SK-N-SH treated with all-trans-retinoic acid at 6 μM for 48 hours (cell line): ENCODE measurements at regions not wholly inside any gene's neighbourhood (a gene's known extent, or its start where the extent isn't known, plus 50 kb on each side); places are given as distances from the start of the nearest gene placed in this dataset.

Source experiments
- ATAC-seq: fragments of 200-7000 bp; cut with Tn5 transposase; 3 replicates; pipeline ENCODE4 v1.9.1; 2020; ENCODE audit warnings: mild to moderate bottlenecking, moderate library complexity
- BACH2 ChIP-seq: fragments of 250-450 bp; sonication (Bioruptor Pico); IDR thresholded peaks from 2 replicates; pipeline ENCODE4 v1.9.0; 2021; ENCODE audit warnings: mild to moderate bottlenecking, borderline replicate concordance
- CREB5 ChIP-seq: fragments of 250-450 bp; sonication (Bioruptor Pico); IDR thresholded peaks from 2 replicates; pipeline ENCODE4 v1.5.1; 2020; ENCODE audit warnings: low read depth, mild to moderate bottlenecking, moderate library complexity
- CSDC2 ChIP-seq: fragments of 250-450 bp; sonication (Bioruptor Pico); IDR thresholded peaks from 2 replicates; pipeline ENCODE4 v1.5.0; 2020; ENCODE audit warnings: mild to moderate bottlenecking, moderate library complexity
- ESRRG ChIP-seq: fragments of 250-450 bp; sonication (Bioruptor Pico); IDR thresholded peaks from 2 replicates; pipeline ENCODE4 v1.6.1; 2021; ENCODE audit warnings: mild to moderate bottlenecking
- GLIS3 ChIP-seq: fragments of 250-450 bp; sonication (Bioruptor Pico); IDR thresholded peaks from 2 replicates; pipeline ENCODE4 v1.5.0; 2020; ENCODE audit warnings: mild to moderate bottlenecking, moderate library complexity
- ISL1 ChIP-seq: fragments of 250-450 bp; sonication (Bioruptor Pico); IDR thresholded peaks from 2 replicates; pipeline ENCODE4 v2.1.2; 2022; ENCODE audit warnings: mild to moderate bottlenecking, moderate library complexity
- OSR1 ChIP-seq: fragments of 250-450 bp; sonication (Bioruptor Pico); IDR thresholded peaks from 2 replicates; pipeline ENCODE4 v1.8.0; 2022; ENCODE audit warnings: moderate library complexity, mild to moderate bottlenecking, inconsistent platforms
- PATZ1 ChIP-seq: fragments of 250-450 bp; sonication (Bioruptor Pico); IDR thresholded peaks from 2 replicates; pipeline ENCODE4 v1.8.0; 2020; ENCODE audit warnings: mild to moderate bottlenecking, moderate library complexity, borderline replicate concordance
- POU6F1 ChIP-seq: fragments of 250-450 bp; sonication (Bioruptor Pico); IDR thresholded peaks from 2 replicates; pipeline ENCODE4 v1.8.0; 2021; ENCODE audit warnings: low read depth, mild to moderate bottlenecking, moderate library complexity, borderline replicate concordance
- PPARA ChIP-seq: fragments of 250-450 bp; sonication (Bioruptor Pico); IDR thresholded peaks from 2 replicates; pipeline ENCODE4 v1.5.0; 2020; ENCODE audit warnings: mild to moderate bottlenecking, borderline replicate concordance
- RARB ChIP-seq: fragments of 250-450 bp; sonication (Bioruptor Pico); IDR thresholded peaks from 2 replicates; pipeline ENCODE4 v1.8.0; 2021; ENCODE audit warnings: mild to moderate bottlenecking, moderate library complexity
- SNAI2 ChIP-seq: fragments of 250-450 bp; sonication (Bioruptor Pico); IDR thresholded peaks from 2 replicates; pipeline ENCODE4 v1.5.0; 2020; ENCODE audit warnings: mild to moderate bottlenecking, moderate library complexity
- TOX ChIP-seq: fragments of 250-450 bp; sonication (Bioruptor Pico); IDR thresholded peaks from 2 replicates; pipeline ENCODE4 v1.8.0; 2021; ENCODE audit warnings: mild to moderate bottlenecking, moderate library complexity, borderline replicate concordance
- TSHZ2 ChIP-seq: fragments of 250-450 bp; sonication (Bioruptor Pico); IDR thresholded peaks from 2 replicates; pipeline ENCODE4 v1.5.0; 2020; ENCODE audit warnings: mild to moderate bottlenecking, moderate library complexity
- ZC3H10 ChIP-seq: fragments of 250-450 bp; sonication (Bioruptor Pico); IDR thresholded peaks from 2 replicates; pipeline ENCODE4 v1.5.1; 2021; ENCODE audit warnings: mild to moderate bottlenecking, moderate library complexity
- ZFP30 ChIP-seq: fragments of 450-650 bp; formaldehyde crosslinking; IDR thresholded peaks from 2 replicates; pipeline ENCODE4 v1.5.0; 2022; ENCODE audit warnings: mild to moderate bottlenecking, moderate library complexity
- ZNF70 ChIP-seq: fragments of 450-650 bp; formaldehyde crosslinking; IDR thresholded peaks from 2 replicates; pipeline ENCODE4 v1.5.0; 2020; ENCODE audit warnings: mild to moderate bottlenecking, moderate library complexity
- ZNF8 ChIP-seq: fragments of 450-650 bp; formaldehyde crosslinking; IDR thresholded peaks from 2 replicates; pipeline ENCODE4 v1.5.0; 2020; ENCODE audit warnings: mild to moderate bottlenecking, moderate library complexity
- TF ChIP-seq, protein P1 (sequence below): fragments of 250-450 bp; sonication (Bioruptor Pico); IDR thresholded peaks from 2 replicates; pipeline ENCODE4 v1.5.1; 2021; ENCODE audit warnings: mild to moderate bottlenecking, moderate library complexity

DNA sequence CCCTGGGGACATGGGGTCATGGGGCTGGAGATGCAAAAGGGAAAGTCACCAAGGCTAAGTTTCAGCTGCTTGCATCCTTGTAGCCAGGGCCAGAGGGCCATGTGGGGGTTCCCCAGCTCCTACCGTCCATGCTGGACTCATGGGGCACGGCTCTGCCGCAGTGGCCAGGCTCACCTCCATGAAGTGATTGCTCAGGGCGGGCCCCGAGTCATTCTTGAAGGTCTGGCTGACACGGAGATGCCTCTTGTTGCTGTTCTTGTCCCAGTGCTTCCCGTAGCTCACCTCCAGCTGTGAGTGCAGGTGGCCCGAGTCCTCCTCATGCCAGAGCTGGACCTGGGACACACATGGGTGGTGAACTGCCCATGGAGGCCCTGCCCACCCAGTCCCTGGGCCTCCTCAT, 114.5 kb downstream of the RMI2 start:
- ATAC-seq, result no peak
- no peak for TF ChIP-seq ZFP30 (CRISPR knock-in tag)
- TF ChIP-seq BACH2 (CRISPR knock-in tag), result no peak
- no peak for TF ChIP-seq ISL1 (CRISPR knock-in tag)
- TF ChIP-seq POU6F1 (CRISPR knock-in tag), result no peak

- TF ChIP-seq BACH2 (CRISPR knock-in tag) (no peak), ISL1 (CRISPR knock-in tag) (no peak), TOX (CRISPR knock-in tag) (no peak), POU6F1 (CRISPR knock-in tag) (no peak), ESRRG (CRISPR knock-in tag) (no peak), ZNF8 (no peak), ZC3H10 (CRISPR knock-in tag) (no peak), OSR1 (CRISPR knock-in tag) (no peak), TSHZ2 (no peak), RARB (CRISPR knock-in tag) (no peak), SNAI2 (CRISPR knock-in tag) (no peak), GLIS3 (CRISPR knock-in tag) (no peak), CSDC2 (CRISPR knock-in tag) (no peak)
- TF ChIP-seq, protein P1, sequence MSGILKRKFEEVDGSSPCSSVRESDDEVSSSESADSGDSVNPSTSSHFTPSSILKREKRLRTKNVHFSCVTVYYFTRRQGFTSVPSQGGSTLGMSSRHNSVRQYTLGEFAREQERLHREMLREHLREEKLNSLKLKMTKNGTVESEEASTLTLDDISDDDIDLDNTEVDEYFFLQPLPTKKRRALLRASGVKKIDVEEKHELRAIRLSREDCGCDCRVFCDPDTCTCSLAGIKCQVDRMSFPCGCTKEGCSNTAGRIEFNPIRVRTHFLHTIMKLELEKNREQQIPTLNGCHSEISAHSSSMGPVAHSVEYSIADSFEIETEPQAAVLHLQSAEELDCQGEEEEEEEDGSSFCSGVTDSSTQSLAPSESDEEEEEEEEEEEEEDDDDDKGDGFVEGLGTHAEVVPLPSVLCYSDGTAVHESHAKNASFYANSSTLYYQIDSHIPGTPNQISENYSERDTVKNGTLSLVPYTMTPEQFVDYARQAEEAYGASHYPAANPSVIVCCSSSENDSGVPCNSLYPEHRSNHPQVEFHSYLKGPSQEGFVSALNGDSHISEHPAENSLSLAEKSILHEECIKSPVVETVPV (CRISPR knock-in tag), result no peak
- no peak for ATAC-seq
These were observed 115.7 kb downstream of the RMI2 start for GRCh38 chr16:11460820-11461594.

GRCh38 chr16:11461595-11461990, 116.3 kb downstream of the RMI2 start:
- TF ChIP-seq GLIS3 (CRISPR knock-in tag), result no peak
- no peak for TF ChIP-seq TSHZ2
- TF ChIP-seq ZFP30 (CRISPR knock-in tag), result no peak
- no peak for TF ChIP-seq TOX (CRISPR knock-in tag)
- TF ChIP-seq RARB (CRISPR knock-in tag), result no peak
- TF ChIP-seq PATZ1, result no peak
- no peak for TF ChIP-seq CSDC2 (CRISPR knock-in tag)
- TF ChIP-seq CREB5, result no peak
- TF ChIP-seq PPARA, result no peak
- no peak for TF ChIP-seq ZNF70
- TF ChIP-seq SNAI2 (CRISPR knock-in tag), result no peak
- no peak for TF ChIP-seq BACH2 (CRISPR knock-in tag)
- TF ChIP-seq ZC3H10 (CRISPR knock-in tag), result no peak
- ATAC-seq, result no peak
